SK-N-SH (cell line): ENCODE measurements at regions not wholly inside any gene's neighbourhood (a gene's known extent, or its start where the extent isn't known, plus 50 kb on each side); places are given as distances from the start of the nearest gene placed in this dataset.
"Not testable (repeated sequence)": the region's sequence is repeated elsewhere in the genome, so short reads cannot be mapped to it uniquely, and the experiment has no call there.

ENCODE experiments used
- CTCF ChIA-PET: fragments of 300-600, 350-600 bp; formaldehyde crosslinking; extraction: SDS; loops from one replicate; lab custom pipeline; 2021; lab: Yijun Ruan, JAX
- POLR2A ChIA-PET: fragments of 350-600 bp; sonication (Branson Sonifier 250); formaldehyde crosslinking; extraction: SDS; loops from one replicate; lab custom pipeline; 2020; ENCODE audit warnings: antibody characterized with exemption, inconsistent platforms; lab: Yijun Ruan, JAX
- DNase-seq: peaks from one replicate; pipeline ENCODE4 v3.0.0; 2012
- H2AFZ ChIP-seq: fragments of 200-600 bp; sonication (generic); 2 replicates; pipeline ENCODE4 v1.8.1; 2016; ENCODE audit warnings: antibody characterized with exemption, mild to moderate bottlenecking, low read depth
- H3F3A ChIP-seq: fragments of 200-600 bp; sonication (generic); replicated peaks from 2 replicates; pipeline ENCODE3; 2016; ENCODE audit warnings: antibody characterized with exemption, mild to moderate bottlenecking; ENCODE audit not compliant: insufficient read depth
- H3K27ac ChIP-seq, 2 experiments: fragments of 200-500 bp in 1 of 2; fragments of 200-600 bp in 1 of 2; sonication (Bioruptor generic) in 1 of 2; sonication (generic), shearing (Covaris generic) in 1 of 2; 2 replicates each; pipeline versions ENCODE4 v1.5.1 to v1.6.1; 2014 to 2016; ENCODE audit warnings: low read depth in 2 of 2, inconsistent platforms in 1 of 2, low read length in 1 of 2, mild to moderate bottlenecking in 1 of 2, mixed read lengths in 1 of 2
- H3K27me3 ChIP-seq: fragments of 200-600 bp; sonication (generic), shearing (Covaris generic); 2 replicates; pipeline ENCODE4 v1.6.1; 2016; ENCODE audit warnings: mixed run types; ENCODE audit not compliant: insufficient read depth
- H3K36me3 ChIP-seq, 2 experiments: fragments of 200-500 bp in 1 of 2; fragments of 200-600 bp in 1 of 2; sonication (Bioruptor generic) in 1 of 2; sonication (generic) in 1 of 2; replicated peaks in 1 of 2; 2 replicates each; pipeline versions ENCODE3 to v1.5.1; 2014 to 2016; ENCODE audit warnings: low read length in 1 of 2, mild to moderate bottlenecking in 1 of 2; ENCODE audit not compliant: insufficient read depth in 2 of 2, control insufficient read depth in 1 of 2
- H3K4me1 ChIP-seq, 2 experiments: fragments of 200-500 bp in 1 of 2; fragments of 200-600 bp in 1 of 2; sonication (Bioruptor generic) in 1 of 2; sonication (generic), shearing (Covaris generic) in 1 of 2; 2 replicates each; pipeline versions ENCODE4 v1.5.1 to v1.6.1; 2014 to 2016; ENCODE audit warnings: low read depth in 1 of 2, low read length in 1 of 2, mixed run types in 1 of 2; ENCODE audit not compliant: insufficient read depth in 2 of 2, control insufficient read depth in 1 of 2
- H3K4me2 ChIP-seq: fragments of 200-600 bp; sonication (generic), shearing (Covaris generic); 2 replicates; pipeline ENCODE4 v1.6.1; 2017; ENCODE audit warnings: mixed run types
- H3K4me3 ChIP-seq, 2 experiments: fragments of 200-500 bp in 1 of 2; fragments of 200-600 bp in 1 of 2; sonication (Bioruptor generic) in 1 of 2; sonication (generic), shearing (Covaris generic) in 1 of 2; 2 replicates each; pipeline versions ENCODE4 v1.5.1 to v1.8.1; 2014 to 2016; ENCODE audit warnings: low read depth in 2 of 2, inconsistent platforms in 1 of 2, low read length in 1 of 2, mild to moderate bottlenecking in 1 of 2, mixed read lengths in 1 of 2, moderate library complexity in 1 of 2
- H3K79me2 ChIP-seq: fragments of 200-600 bp; sonication (generic); 2 replicates; pipeline ENCODE4 v1.8.1; 2017; ENCODE audit warnings: mild to moderate bottlenecking; ENCODE audit not compliant: insufficient read depth
- H3K9ac ChIP-seq: fragments of 200-600 bp; sonication (generic); 2 replicates; pipeline ENCODE4 v1.6.1; 2017; ENCODE audit warnings: mixed run types
- H3K9me2 ChIP-seq: fragments of 200-600 bp; sonication (generic); 2 replicates; pipeline ENCODE4 v1.6.1; 2017; ENCODE audit warnings: mixed run types
- H3K9me3 ChIP-seq: fragments of 200-600 bp; sonication (generic); 2 replicates; pipeline ENCODE4 v1.6.1; 2017; ENCODE audit warnings: mixed run types, mild to moderate bottlenecking, moderate library complexity
- H4K20me1 ChIP-seq: fragments of 200-600 bp; sonication (generic); 2 replicates; pipeline ENCODE4 v1.6.1; 2017; ENCODE audit warnings: mild to moderate bottlenecking, mixed run types; ENCODE audit not compliant: insufficient read depth
- CHD2 ChIP-seq: fragments of 150-350 bp; IDR thresholded peaks from 2 replicates; pipeline ENCODE4 v1.6.1; 2018; ENCODE audit warnings: low read length; ENCODE audit not compliant: partially characterized antibody
- EP300 ChIP-seq, 2 experiments: IDR thresholded peaks; 2 replicates each; pipeline versions ENCODE4 v1.4.0 to v1.6.1; 2012; ENCODE audit warnings: borderline replicate concordance in 1 of 2, low read depth in 1 of 2, low read length in 1 of 2
- GATA2 ChIP-seq: sonication (generic); formaldehyde crosslinking; IDR thresholded peaks from 2 replicates; pipeline ENCODE4 v1.5.0; 2020; ENCODE audit warnings: mild to moderate bottlenecking, missing genetic modification reagents
- RAD21 ChIP-seq: IDR thresholded peaks from 2 replicates; pipeline ENCODE4 v1.6.1; 2012; ENCODE audit warnings: mild to moderate bottlenecking, low read length
- RCOR1 ChIP-seq: fragments of 150-350 bp; IDR thresholded peaks from 2 replicates; pipeline ENCODE4 v1.6.1; 2017; ENCODE audit warnings: antibody characterized with exemption, low read length
- RXRA ChIP-seq: IDR thresholded peaks from 2 replicates; pipeline ENCODE4 v1.4.0; 2012; ENCODE audit warnings: low read depth, mild to moderate bottlenecking, borderline replicate concordance
- SMC3 ChIP-seq: IDR thresholded peaks from 2 replicates; pipeline ENCODE4 v1.6.1; 2012; ENCODE audit warnings: low read depth, low read length, improper control_type of control experiment
- TCF12 ChIP-seq: IDR thresholded peaks from 2 replicates; pipeline ENCODE4 v1.4.0; 2012
- TEAD4 ChIP-seq: IDR thresholded peaks from 2 replicates; pipeline ENCODE4 v1.4.0; 2012; ENCODE audit warnings: mild to moderate bottlenecking, borderline replicate concordance; ENCODE audit not compliant: insufficient read depth
- WGBS: methylation state at CpG from one replicate; pipeline ENCODE4 v1.1.6; 2017; ENCODE audit warnings: low lambda C conversion rate; 5-methylcytosine and 5-hydroxymethylcytosine counted together

DNA sequence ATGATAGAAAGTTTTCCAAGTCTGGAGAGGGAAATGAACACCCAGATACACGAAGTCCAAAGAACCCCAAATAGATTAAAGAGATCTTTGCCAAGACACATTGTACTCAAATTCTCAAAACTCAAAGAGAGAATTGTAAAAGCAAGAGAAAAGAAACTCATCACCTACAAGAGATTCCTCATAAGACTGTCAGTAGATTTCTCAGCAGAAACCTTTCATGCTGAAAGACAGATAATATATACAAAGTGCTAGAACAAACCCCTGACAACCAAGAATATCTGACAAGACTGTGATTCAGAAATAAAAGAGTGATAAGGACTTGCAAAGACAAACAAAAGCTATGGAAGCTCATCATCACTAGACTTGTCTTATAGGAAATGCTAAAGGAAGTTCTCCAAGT is 326.7 kb upstream of the ZNF608 start:
- H3K9me3 ChIP-seq = peaks cover 16% of the 10 kb centered on the region
- WGBS = 24% methylated on average over 1 of the region's 1 CpG
- CTCF ChIA-PET = no interaction called here
- H3F3A ChIP-seq = peaks cover 3% of the 10 kb centered on the region
- no peak overlapping the region for H3K4me3 ChIP-seq
- no peak overlapping the region for H2AFZ ChIP-seq
- H3K79me2 ChIP-seq = no peaks in the 10 kb centered on the region
- no peak for DNase-seq
- H3K4me1 ChIP-seq = no peaks in the 10 kb centered on the region
- no peaks in the 10 kb centered on the region for H3K36me3 ChIP-seq
- no peaks in the 10 kb centered on the region for H4K20me1 ChIP-seq
- TF ChIP-seq SMC3 = no peak
- TF ChIP-seq RAD21 = no peak
- H3K9me2 ChIP-seq = no peaks in the 10 kb centered on the region
- POLR2A ChIA-PET = no interaction called here
- no peak overlapping the region for H3K4me2 ChIP-seq
- H3K9ac ChIP-seq = no peak overlapping the region
- H3K27ac ChIP-seq = no peak overlapping the region
- H3K27me3 ChIP-seq = no peaks in the 10 kb centered on the region

DNA sequence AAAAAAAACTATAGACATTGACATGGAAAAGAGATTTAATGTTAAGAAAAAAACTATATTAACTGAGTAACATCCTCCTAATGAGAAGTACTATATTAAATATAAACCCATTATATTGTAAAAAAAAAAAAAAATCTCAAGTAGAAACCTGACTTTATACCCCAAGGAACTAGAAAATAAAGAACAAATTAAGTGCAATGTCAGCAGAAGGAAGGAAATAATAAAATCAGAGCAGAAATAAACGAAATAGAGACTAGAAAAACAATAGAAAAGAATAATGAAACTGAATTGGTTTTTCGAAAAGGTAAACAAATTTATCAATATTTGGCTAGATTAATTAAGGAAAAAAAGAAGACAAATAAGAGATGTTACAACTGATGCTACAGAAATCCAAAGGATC is 329.1 kb upstream of the ZNF608 start:
- H3K4me1 ChIP-seq = no peaks in the 10 kb centered on the region
- CTCF ChIA-PET = no interaction called here
- no peaks in the 10 kb centered on the region for H4K20me1 ChIP-seq
- H3K9me3 ChIP-seq = peaks cover 16% of the 10 kb centered on the region
- no peak overlapping the region for H3K27ac ChIP-seq
- no peaks in the 10 kb centered on the region for H3K9me2 ChIP-seq
- no peaks in the 10 kb centered on the region for H3K79me2 ChIP-seq
- peaks cover 3% of the 10 kb centered on the region for H3F3A ChIP-seq
- no peak for DNase-seq
- WGBS = 52% methylated on average over 2 of the region's 2 CpGs
- H3K36me3 ChIP-seq = no peaks in the 10 kb centered on the region
- no peak overlapping the region for H2AFZ ChIP-seq
- no peak overlapping the region for H3K4me2 ChIP-seq
- H3K9ac ChIP-seq = no peak overlapping the region
- no peak overlapping the region for H3K4me3 ChIP-seq
- TF ChIP-seq GATA2 (CRISPR knock-in tag) (no peak), EP300 (IDR thresholded peaks at IDR 0.05; ENCODE audit: borderline replicate concordance in 1 of 2, low read depth in 1 of 2, low read length in 1 of 2) (no peak), RXRA (no peak), RCOR1 (no peak), TEAD4 (no peak)
- no peaks in the 10 kb centered on the region for H3K27me3 ChIP-seq
- POLR2A ChIA-PET = no interaction called here

DNA sequence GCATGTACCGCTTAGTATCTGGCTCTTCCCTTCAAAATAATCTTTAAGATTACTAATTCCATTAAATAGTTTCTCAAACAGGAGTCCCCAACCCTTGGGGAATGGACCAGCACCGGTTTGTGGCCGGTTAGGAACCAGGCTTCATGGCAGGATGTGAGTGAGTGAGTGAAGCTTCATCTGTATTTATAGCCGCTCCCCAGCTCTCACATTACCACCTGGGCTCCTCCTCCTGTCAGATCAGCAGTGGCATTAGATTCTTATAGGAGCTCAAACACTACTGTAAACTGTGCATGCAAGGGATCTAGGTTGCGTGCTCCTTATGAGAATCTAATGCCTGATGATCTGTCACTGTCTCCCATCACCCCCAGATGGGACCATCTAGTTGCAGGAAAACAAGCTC is 332.6 kb upstream of the ZNF608 start:
- H3K4me3 ChIP-seq, POLR2A ChIA-PET, H4K20me1 ChIP-seq, H3K9me2 ChIP-seq, H3K27ac ChIP-seq, H3K4me1 ChIP-seq, H3F3A ChIP-seq, H3K27me3 ChIP-seq, H3K9ac ChIP-seq, H2AFZ ChIP-seq, H3K4me2 ChIP-seq, H3K36me3 ChIP-seq, DNase-seq, H3K79me2 ChIP-seq, CTCF ChIA-PET, H3K9me3 ChIP-seq: not testable (repeated sequence)
- WGBS = 94% methylated on average over 5 of the region's 5 CpGs

- peaks cover 14% of the 10 kb centered on the region for H3F3A ChIP-seq
- CTCF ChIA-PET = interaction anchor here (2.0 kb wide), 1 partner anchor 10 kb away, joined by 5 read pairs; no protein-coding TSS in a partner anchor
- TF ChIP-seq TCF12 (peak; percentile 35; the same call in 1 of the 2 replicates), CHD2 (no peak)
- TF ChIP-seq, all 33 proteins: peak for 1
- peaks cover 0 to 6% of the 10 kb centered on the region in 2 experiments; a peak in 2 of 4 replicates for H3K4me1 ChIP-seq
- H3K27me3 ChIP-seq = no peaks in the 10 kb centered on the region
- no peak overlapping the region for H3K9ac ChIP-seq
- WGBS = 71% methylated on average over 3 of the region's 3 CpGs
- no peak for DNase-seq
- H3K27ac ChIP-seq = no peak overlapping the region
- H3K9me2 ChIP-seq = no peaks in the 10 kb centered on the region
- H3K36me3 ChIP-seq = no peaks in the 10 kb centered on the region
- no peaks in the 10 kb centered on the region for H3K79me2 ChIP-seq
- POLR2A ChIA-PET = no interaction called here
- no peaks in the 10 kb centered on the region for H3K9me3 ChIP-seq
- no peak overlapping the region for H3K4me2 ChIP-seq
- no peak overlapping the region for H2AFZ ChIP-seq
- H3K4me3 ChIP-seq = no peak overlapping the region
- H4K20me1 ChIP-seq = no peaks in the 10 kb centered on the region
Measured at GRCh38 chr5:125081101-125081500, 334.7 kb upstream of the ZNF608 start.
